ENCODE measurements at regions not wholly inside any gene's neighbourhood (a gene's known extent, or its start where the extent isn't known, plus 50 kb on each side); places are given as distances from the start of the nearest gene placed in this dataset.
"Not testable (repeated sequence)": the region's sequence is repeated elsewhere in the genome, so short reads cannot be mapped to it uniquely, and the experiment has no call there.

DNA sequence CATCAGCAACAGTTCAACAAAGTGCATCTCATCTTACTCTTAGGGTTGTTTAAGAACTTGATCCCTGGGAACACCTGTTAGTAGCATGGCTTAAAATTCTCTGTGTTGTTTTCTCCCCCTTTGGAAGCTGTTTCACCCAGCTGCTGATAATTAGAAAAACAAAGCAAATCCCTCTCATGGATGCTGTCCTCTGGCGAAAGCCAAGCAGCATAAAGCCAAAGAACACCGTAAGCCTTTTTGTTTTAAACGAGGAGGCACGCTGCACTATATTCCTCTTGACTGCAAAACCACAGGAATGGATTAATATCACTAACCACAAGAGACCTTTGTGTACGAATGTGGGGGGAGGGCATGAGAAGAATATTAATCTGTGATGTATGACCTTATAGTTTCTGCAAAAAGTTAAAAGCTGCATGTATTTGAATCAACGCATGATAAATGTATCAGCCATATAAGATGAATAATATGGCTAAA is 923.2 kb downstream of the LTN1 start:
- DNase-seq (ENCODE audit: low read depth in 4 of 4, low spot score in 3 of 4): no peak

DNA sequence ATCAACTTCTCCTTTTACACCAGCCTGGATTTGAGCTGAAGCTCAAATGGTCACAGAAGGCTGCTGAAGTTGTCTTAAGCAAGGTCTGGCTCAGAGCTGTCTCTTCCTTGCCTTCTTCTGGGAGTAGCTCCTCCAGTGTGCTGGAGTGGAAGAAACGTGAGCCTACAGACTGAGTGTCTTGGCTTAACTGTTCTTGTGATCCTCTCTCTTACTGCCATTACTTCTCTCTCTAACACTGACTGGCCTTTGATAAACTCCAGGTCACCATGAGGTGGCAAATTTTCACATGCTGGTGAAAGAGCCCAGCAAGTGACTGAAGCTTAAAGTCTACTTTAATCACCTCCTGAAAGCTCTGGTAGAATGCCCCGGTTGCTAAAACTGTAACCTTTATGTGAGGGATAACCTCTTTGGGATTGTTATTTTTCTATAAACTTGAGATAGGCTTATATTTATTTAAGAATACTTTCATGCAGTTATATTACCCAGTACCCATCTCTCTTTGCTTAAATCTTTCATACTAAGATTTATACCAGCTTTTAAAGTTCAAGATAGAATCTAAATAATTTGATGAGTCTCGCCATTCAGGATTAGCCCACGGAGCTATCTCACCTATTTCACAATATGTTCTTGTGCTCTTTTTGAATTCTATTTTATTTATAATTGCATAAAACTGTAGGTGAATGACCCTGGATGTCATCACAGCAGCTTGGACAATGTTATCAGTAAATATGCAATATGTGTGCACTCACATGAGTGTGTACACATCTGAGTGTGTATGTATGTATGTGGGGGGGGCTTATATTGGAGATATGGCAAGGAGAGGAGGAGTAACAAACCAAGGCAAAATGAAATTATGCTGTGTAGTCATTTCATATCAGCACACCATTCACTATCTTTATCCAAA is 924.0 kb downstream of the LTN1 start:
- DNase-seq (ENCODE audit: low read depth in 4 of 4, low spot score in 3 of 4): no peak

DNA sequence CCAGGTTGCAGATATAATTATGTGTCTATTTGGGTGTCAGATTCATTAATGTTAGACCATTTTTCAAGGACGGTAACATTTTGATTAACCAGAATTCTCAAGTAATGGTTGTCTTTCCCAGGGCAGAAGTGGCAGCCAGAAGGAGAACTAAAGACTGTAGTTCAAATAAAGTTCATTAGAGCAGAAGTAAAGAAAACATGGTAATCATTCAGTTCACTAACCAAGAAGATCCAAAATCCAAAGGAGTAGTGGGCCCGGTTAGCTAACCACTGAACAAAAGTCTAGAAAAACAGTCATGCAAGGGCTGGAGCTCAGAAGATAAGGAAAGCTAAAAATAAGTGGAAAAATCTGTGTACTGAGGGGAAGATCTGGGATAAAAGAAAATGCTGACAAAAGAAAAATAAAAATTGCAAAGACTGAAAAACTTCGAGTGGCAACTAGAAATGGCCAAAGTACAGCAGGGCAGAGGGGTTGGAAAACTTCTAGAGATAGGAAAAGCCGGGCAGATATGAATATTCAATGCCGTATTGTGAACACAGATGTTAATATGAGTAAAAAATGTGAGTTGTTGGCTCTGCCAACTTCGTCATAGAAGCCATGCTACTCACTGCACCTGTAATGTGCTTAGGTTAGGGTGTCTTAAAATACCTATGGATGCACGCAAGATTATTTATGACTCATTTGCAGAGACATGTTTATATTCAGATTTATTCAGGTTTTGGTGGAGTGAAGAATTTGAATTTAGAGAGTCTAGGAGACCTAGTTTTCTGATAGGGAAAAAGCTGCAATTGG is 925.9 kb downstream of the LTN1 start:
- DNase-seq (ENCODE audit: low read depth in 4 of 4, low spot score in 3 of 4): no peak

DNA sequence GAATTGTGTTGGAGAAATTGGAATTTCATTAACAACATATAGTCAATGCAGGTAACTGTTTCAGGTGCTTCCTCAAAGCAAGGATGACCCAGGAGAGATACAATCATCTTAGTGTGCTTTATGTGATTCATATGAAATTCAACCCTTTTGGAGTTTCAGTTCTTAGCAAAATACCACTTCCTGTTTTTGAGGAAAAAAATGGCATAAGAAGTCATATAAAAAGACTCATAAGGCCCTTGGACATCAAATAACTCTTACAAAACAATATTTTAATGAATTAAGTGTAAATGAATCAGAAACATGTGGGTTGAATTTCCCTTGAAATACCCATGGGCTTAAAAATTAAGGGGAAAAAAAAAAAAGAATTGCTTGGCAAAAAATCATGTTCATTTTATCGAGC is 926.6 kb downstream of the LTN1 start:
- DNase-seq (ENCODE audit: low read depth in 4 of 4, low spot score in 3 of 4): no peak

GRCh38 chr21:28063241-28064216 is 929.1 kb downstream of the LTN1 start:
- no peak for DNase-seq (ENCODE audit: low read depth in 4 of 4, low spot score in 3 of 4)

DNA sequence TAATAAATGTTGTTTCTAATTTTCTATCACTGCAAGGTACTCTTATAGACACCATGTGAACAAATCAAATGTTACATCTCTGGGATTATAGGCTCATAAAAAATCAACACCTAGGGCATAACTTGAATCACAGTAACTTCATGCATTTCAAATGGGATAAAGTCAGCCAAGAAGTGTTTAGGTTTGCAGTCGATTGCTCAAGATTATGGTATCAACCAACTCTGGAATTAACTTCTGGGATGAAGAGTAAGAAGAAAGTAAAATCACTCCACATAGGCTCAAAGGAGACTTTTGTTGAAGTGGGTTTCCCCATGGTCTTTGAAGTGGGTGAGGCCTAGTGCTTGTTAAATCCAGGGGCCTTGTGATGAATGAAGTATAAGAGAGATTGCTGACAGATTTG is 939.7 kb downstream of the LTN1 start:
- DNase-seq (ENCODE audit: low read depth in 4 of 4, low spot score in 3 of 4): not testable (repeated sequence)

- DNase-seq (ENCODE audit: low read depth in 4 of 4, low spot score in 3 of 4): peak in 1 of 4 donors; percentile 29
Observed at GRCh38 chr21:28051649-28052048, 941.0 kb downstream of the LTN1 start.

DNA sequence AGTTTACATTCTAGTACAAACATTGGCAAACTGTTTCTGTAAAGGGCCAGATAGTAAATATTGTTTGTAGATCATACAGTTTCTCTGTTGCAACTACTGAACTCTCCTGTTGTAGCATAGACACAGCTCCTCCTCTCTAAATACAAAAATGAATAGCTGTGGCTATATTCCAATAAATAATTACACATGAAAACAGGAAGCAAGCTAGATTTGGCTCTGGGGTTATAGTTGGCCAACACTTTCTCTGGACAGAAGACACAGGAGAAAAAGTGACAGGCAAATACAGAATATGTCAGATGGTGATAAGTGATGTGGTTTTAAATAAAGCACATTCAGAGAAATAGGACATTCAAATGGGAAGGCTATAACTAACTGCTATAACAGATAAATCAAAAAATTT is 957.0 kb downstream of the LTN1 start:
- DNase-seq (ENCODE audit: low read depth in 4 of 4, low spot score in 3 of 4): not testable (repeated sequence)

- DNase-seq (ENCODE audit: low read depth in 4 of 4, low spot score in 3 of 4): not testable (repeated sequence)
Observed at GRCh38 chr21:28034916-28035315, 957.8 kb downstream of the LTN1 start.

DNA sequence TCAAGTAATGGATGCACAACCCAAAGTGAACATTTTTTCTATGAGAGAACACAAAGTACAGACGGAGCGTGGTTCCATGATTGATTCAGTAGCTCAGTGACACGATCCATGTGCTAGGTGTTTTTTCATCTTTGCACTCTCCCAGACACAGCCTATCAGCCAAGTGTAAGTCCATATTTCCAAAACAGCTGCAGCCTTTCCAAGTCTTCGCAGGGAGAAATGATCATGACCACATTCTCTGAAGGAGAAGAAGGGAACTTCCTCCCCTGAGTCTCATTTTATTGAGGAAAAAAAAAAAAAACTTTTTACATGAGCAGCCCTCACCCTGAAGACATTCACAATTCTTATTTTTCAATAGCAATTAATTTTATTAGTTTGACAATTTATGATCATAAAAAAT is 958.3 kb downstream of the LTN1 start:
- DNase-seq (ENCODE audit: low read depth in 4 of 4, low spot score in 3 of 4): peak in 1 of 4 donors; percentile 29

DNA sequence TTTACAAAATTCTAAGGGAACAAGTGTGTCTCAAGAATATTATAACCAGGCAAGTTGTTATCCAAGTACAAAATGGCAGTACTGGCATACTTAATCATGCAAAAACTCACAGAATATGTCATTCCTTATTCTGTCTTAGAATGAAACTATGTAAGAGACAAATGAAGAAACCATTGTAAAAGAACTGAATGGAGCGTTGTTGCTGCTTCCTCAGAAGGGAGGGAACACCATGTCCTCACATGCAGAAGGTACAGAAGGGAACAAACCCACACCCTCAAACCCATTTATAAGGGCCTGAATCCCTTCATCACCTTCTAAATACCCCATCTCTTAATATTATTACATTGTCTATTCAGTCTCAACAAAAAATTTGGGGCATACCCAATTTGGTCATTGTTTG is 960.0 kb downstream of the LTN1 start:
- not testable (repeated sequence) for DNase-seq (ENCODE audit: low read depth in 4 of 4, low spot score in 3 of 4)

DNA sequence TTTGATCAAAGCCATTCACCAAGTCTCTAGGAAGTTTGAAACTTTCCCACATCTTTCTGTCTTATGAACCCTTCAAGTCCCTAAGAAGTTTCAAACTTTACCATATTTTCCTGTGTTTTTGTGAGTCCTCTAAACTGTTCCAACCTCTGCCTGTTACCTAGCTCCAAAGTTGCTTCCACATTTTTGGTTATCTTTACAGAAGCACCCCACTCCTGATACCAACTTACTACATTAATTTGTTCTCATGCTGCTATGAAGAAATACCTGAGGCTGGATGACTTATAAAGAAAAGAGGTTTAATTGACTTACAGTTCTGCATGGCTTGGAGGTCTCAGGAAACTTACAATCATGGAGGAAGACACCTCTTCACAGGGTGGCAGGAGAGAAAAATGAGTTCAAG is 961.6 kb downstream of the LTN1 start:
- not testable (repeated sequence) for DNase-seq (ENCODE audit: low read depth in 4 of 4, low spot score in 3 of 4)

DNA sequence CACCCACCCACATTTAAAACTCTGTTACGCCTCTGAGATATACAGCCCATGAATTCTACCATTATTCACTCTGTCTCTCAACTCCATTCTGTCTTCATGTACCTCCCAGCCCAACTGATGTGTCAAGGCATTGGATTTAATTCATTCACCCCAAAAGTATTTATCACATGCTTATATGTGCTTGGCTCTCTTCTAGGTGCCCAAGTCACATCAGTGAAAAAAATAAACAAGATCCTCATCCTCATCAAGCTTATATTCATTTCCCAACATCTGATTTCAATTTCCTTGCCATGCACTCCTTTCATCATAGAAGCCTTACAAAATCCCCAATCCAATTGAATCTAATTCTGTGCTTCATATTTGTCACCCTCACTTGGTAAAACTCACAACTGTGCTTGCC is 967.6 kb downstream of the LTN1 start:
- no peak for DNase-seq (ENCODE audit: low read depth in 4 of 4, low spot score in 3 of 4)

DNA sequence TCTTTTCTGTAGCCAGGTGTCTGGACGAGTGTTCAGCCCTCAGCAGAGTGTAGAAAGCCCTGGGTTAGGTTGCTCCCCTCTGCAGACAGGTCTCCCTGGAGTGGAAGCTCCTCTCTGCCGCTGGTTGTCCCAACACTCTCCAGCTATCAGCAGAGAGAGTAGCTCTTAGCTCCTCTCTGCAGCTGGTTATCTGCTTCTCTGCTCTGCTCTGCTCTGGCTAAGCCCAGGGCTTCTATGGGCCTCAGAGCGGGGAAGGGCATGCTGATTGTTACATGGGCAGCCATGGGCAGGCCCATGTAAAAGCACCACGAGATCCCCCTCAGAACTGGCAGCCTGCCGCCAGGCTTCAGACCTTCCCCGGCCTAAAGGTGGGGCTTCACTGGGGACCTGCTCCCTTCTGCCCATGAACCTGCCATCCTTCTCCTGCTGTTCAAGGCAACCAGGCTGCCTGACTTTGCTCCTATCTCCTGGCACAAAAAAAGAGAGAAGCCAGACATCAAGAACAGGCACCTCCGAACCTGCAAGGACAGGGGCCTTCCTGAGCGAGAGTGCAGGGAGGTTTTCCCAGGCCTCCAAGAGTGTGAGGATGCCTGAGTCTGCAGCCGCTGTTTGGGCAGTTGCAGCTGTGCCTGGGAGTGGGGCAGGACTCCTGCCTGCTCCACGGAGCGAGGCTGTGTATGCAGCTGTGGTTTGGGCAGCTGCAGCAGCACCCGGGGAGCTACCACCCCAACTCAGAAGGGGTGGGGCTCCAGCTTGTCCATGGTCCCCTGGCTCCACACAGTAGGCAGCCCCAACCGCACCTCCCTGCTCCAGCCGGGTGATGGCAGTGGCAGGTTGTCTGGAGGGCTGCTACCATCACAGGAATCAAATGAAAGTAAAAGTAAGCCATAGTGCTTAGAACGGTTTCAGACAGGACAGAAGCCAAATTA is 973.7 kb downstream of the LTN1 start:
- no peak for DNase-seq (ENCODE audit: low read depth in 4 of 4, low spot score in 3 of 4)

DNA sequence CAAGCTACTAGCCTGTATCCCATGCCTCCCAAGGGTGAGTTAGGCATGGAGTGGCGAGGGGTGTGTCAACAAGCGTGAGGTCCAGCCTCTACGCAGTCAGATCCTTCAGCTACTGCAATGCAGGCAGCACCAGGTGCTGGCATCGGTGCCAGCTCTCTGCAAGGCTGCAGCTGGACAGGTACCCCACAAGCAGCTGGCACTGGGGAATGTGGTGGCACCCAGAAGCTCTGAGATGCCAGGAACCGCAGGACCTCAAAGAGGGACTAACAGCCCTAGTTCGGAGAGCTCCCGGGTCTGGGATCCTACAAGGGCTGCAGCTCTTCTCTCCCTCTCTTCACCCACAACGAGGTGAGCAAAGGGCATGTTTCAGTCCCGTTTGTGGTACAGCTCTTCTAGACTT is 974.5 kb downstream of the LTN1 start:
- DNase-seq (ENCODE audit: low read depth in 4 of 4, low spot score in 3 of 4): no peak

DNA sequence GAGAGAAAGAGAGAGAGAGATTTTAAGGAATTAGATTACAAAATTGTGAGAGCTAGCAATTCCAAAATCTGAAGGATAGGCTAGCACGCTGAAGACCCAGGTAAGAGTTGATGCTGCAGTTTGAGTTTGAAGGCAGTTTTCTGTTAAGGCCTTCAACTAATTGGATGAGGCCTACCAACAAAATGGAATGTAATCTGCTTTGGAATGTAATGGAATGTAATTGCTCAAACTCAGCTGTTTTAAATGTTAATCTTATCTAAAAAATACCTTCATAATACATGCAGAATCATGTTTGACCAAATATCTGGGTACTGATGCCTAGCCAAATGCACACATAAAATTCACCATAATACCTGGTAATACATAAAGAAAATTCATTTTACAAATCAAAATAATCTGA is 976.1 kb downstream of the LTN1 start:
- no peak for DNase-seq (ENCODE audit: low read depth in 4 of 4, low spot score in 3 of 4)

DNA sequence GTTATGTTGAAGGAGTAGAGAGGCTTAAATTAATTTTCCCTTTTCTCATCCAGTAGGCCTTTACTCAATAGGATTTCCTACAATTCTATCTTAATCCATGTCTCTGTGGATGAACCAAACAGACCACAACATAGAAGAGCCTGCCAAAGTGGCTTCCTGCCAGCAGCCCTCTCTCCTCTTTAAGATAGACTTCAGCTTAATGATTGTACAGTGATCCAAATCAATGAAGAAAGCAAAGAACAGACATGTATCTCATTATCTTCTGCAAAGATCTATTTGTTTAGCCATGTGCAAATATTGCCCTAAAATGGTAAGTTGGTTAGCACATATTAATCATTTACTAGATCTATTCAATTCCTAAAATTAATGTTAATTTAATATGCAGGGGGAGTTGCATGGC is 979.6 kb downstream of the LTN1 start:
- not testable (repeated sequence) for DNase-seq (ENCODE audit: low read depth in 4 of 4, low spot score in 3 of 4)

DNA sequence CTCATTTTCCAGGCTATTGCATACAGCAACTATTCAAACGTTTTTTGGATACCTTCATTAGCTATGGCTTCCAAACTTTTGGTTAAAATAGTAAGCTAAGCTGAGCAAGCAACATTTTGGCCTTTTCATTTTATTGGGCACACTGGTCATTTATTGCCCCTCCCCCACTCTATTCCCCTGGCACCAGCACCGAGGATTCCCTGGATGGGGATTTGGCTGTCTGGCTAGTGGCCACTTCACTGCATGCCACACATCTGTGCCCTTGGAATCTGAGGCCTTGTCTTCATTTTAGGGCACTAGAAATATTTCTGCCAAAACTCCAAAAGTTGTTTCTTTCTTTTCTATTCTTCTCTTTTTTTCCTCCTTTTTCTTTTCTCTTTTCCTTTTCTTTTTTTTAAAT is 980.7 kb downstream of the LTN1 start:
- not testable (repeated sequence) for DNase-seq (ENCODE audit: low read depth in 4 of 4, low spot score in 3 of 4)

DNA sequence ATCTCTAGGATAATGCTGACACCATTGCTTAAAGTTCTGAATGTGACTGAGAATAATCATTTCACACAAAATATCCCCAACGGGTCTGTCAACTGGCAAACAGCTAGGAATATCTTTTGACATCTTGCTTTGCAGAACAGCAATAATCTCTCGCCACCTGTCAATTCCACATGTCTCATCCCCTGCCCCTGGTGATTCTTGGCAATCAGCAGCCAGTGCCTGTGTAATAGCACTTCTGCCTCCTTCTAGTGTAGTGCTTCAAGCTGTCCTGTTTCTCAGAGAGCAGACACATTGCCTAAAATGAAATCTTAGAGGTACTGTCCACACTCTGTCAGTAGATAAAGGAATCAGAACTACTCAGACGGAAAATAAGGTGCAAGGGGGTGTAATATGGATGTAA is 984.4 kb downstream of the LTN1 start:
- not testable (repeated sequence) for DNase-seq (ENCODE audit: low read depth in 4 of 4, low spot score in 3 of 4)
